ENCODE measurements at regions not wholly inside any gene's neighbourhood (a gene's known extent, or its start where the extent isn't known, plus 50 kb on each side); places are given as distances from the start of the nearest gene placed in this dataset.

- no peak for DNase-seq (ENCODE audit: low read depth)
Measured at GRCh38 chr12:77352946-77353345, 287.6 kb upstream of the E2F7 start.

- DNase-seq (ENCODE audit: low read depth), result no peak
Measured at GRCh38 chr12:77351860-77352259, 286.5 kb upstream of the E2F7 start.

- DNase-seq (ENCODE audit: low read depth), result no peak
Measured at GRCh38 chr12:77349689-77350370, 284.5 kb upstream of the E2F7 start.

- DNase-seq (ENCODE audit: low read depth), result no peak
Measured at GRCh38 chr12:77347017-77347416, 281.6 kb upstream of the E2F7 start.

- DNase-seq (ENCODE audit: low read depth), result no peak
Measured at GRCh38 chr12:77345336-77345735, 280.0 kb upstream of the E2F7 start.

- no peak for DNase-seq (ENCODE audit: low read depth)
Measured at GRCh38 chr12:77344651-77345050, 279.3 kb upstream of the E2F7 start.

- DNase-seq (ENCODE audit: low read depth), result peak; percentile 65
Measured at GRCh38 chr12:77343291-77343690, 277.9 kb upstream of the E2F7 start.

GRCh38 chr12:77342253-77342652 lies 276.9 kb upstream of the E2F7 start:
- DNase-seq (ENCODE audit: low read depth), result no peak

GRCh38 chr12:77339610-77340009 lies 274.2 kb upstream of the E2F7 start:
- peak; percentile 45 for DNase-seq (ENCODE audit: low read depth)

- no peak for DNase-seq (ENCODE audit: low read depth)
Measured at GRCh38 chr12:77337362-77337761, 272.0 kb upstream of the E2F7 start.

- no peak for DNase-seq (ENCODE audit: low read depth)
Measured at GRCh38 chr12:77334806-77335205, 269.4 kb upstream of the E2F7 start.

GRCh38 chr12:77328326-77328725 lies 263.0 kb upstream of the E2F7 start:
- no peak for DNase-seq (ENCODE audit: low read depth)

- DNase-seq (ENCODE audit: low read depth), result peak; percentile 5
Measured at GRCh38 chr12:77325511-77326236, 260.3 kb upstream of the E2F7 start.

- peak; percentile 79 for DNase-seq (ENCODE audit: low read depth)
Measured at GRCh38 chr12:77324763-77325468, 259.5 kb upstream of the E2F7 start.

GRCh38 chr12:77324416-77324762 lies 259.0 kb upstream of the E2F7 start:
- no peak for DNase-seq (ENCODE audit: low read depth)

GRCh38 chr12:77323788-77324415 lies 258.5 kb upstream of the E2F7 start:
- no peak for DNase-seq (ENCODE audit: low read depth)

GRCh38 chr12:77319166-77319565 lies 253.8 kb upstream of the E2F7 start:
- no peak for DNase-seq (ENCODE audit: low read depth)

GRCh38 chr12:77315407-77315806 lies 250.0 kb upstream of the E2F7 start:
- DNase-seq (ENCODE audit: low read depth), result no peak

GRCh38 chr12:77314378-77315052 lies 249.1 kb upstream of the E2F7 start:
- DNase-seq (ENCODE audit: low read depth), result no peak

GRCh38 chr12:77308056-77308455 lies 242.7 kb upstream of the E2F7 start:
- peak; percentile 10 for DNase-seq (ENCODE audit: low read depth)

GRCh38 chr12:77300811-77301210 lies 235.4 kb upstream of the E2F7 start:
- no peak for DNase-seq (ENCODE audit: low read depth)
